Endothelial cell of umbilical vein (primary cell): ENCODE measurements at regions not wholly inside any gene's neighbourhood (a gene's known extent, or its start where the extent isn't known, plus 50 kb on each side); places are given as distances from the start of the nearest gene placed in this dataset.

Experiments used
- BruUV-seq: library from RNA; stranded (reverse); fragments of 400-500 nt; replicated peaks from 2 replicates; lab custom pipeline; 2021; lab: Mats Ljungman, UMichigan
- CTCF ChIA-PET: fragments of 300-600, 350-600 bp; sonication (Branson Sonifier 250); formaldehyde crosslinking; loops from one replicate; lab custom pipeline; 2021; ENCODE audit warnings: antibody characterized with exemption, inconsistent platforms; lab: Charles Lee
- POLR2A ChIA-PET: fragments of 300-600, 350-600 bp; sonication (Branson Sonifier 250); formaldehyde crosslinking; loops from one replicate; lab custom pipeline; 2021; ENCODE audit warnings: antibody characterized with exemption, inconsistent platforms; lab: Charles Lee
- DNase-seq: peaks from one replicate; pipeline ENCODE4 v3.0.0-alpha.2; 2011; ENCODE audit warnings: low read depth, low spot score
- FAIRE-seq: peaks from 2 replicates; lab custom pipeline; 2011; peaks lifted over from hg19 to GRCh38; lab: Jason Lieb, UNC
- H2AFZ ChIP-seq: 2 replicates; pipeline ENCODE4 v1.6.0; 2012; ENCODE audit warnings: low read depth, low read length, control low read depth, inconsistent platforms
- H3K27ac ChIP-seq: 2 replicates; pipeline ENCODE4 v1.5.1; 2011; ENCODE audit warnings: low read depth, mild to moderate bottlenecking, control low read depth, low read length, moderate library complexity; ENCODE audit not compliant: insufficient read depth
- H3K27me3 ChIP-seq, 2 experiments: 2 replicates each; pipeline versions ENCODE4 v1.6.0 to v1.6.1; 2011; ENCODE audit warnings: low read length in 2 of 2, mixed read lengths in 1 of 2; ENCODE audit not compliant: control insufficient read depth in 2 of 2, insufficient read depth in 2 of 2
- H3K36me3 ChIP-seq, 2 experiments: 2 replicates in 1 of 2; 3 replicates in 1 of 2; pipeline ENCODE4 v1.5.1; 2011; ENCODE audit warnings: low read length in 2 of 2, mild to moderate bottlenecking in 1 of 2, moderate library complexity in 1 of 2; ENCODE audit not compliant: control insufficient read depth in 2 of 2, insufficient read depth in 2 of 2; ENCODE audit errors: extremely low read depth in 1 of 2
- H3K4me1 ChIP-seq: 3 replicates; pipeline ENCODE4 v1.5.1; 2011; ENCODE audit warnings: mild to moderate bottlenecking, low read length; ENCODE audit not compliant: control insufficient read depth, insufficient read depth; ENCODE audit errors: extremely low read depth
- H3K4me2 ChIP-seq: 2 replicates; pipeline ENCODE4 v1.6.1; 2011; ENCODE audit warnings: low read length, control low read depth, mixed read lengths; ENCODE audit not compliant: insufficient read depth
- H3K4me3 ChIP-seq, 3 experiments: fragments of 200-600 bp in 1 of 3; sonication (generic), shearing (Covaris generic) in 1 of 3; replicated peaks in 1 of 3; 2 replicates each; pipeline ENCODE4 v1.5.1; 2011 to 2016; ENCODE audit warnings: control low read depth in 3 of 3, low read length in 3 of 3, mild to moderate bottlenecking in 2 of 3, inconsistent platforms in 1 of 3, low read depth in 1 of 3, moderate library complexity in 1 of 3; ENCODE audit not compliant: insufficient read depth in 1 of 3
- H3K79me2 ChIP-seq: 2 replicates; pipeline ENCODE4 v1.6.0; 2012; ENCODE audit warnings: low read length, inconsistent platforms; ENCODE audit not compliant: control insufficient read depth, insufficient read depth
- H3K9ac ChIP-seq: replicated peaks from 2 replicates; pipeline ENCODE3; 2011; ENCODE audit warnings: low read length, control low read depth; ENCODE audit not compliant: insufficient read depth; ENCODE audit errors: extremely low read depth
- H3K9me1 ChIP-seq: replicated peaks from 3 replicates; pipeline ENCODE4 v1.6.0; 2011; ENCODE audit warnings: mild to moderate bottlenecking, low read length; ENCODE audit not compliant: control insufficient read depth, insufficient read depth; ENCODE audit errors: extremely low read depth
- H3K9me3 ChIP-seq: replicated peaks from 2 replicates; pipeline ENCODE4 v1.5.1; 2012; ENCODE audit warnings: low read length, inconsistent platforms; ENCODE audit not compliant: control insufficient read depth, insufficient read depth
- H4K20me1 ChIP-seq: replicated peaks from 2 replicates; pipeline ENCODE3; 2011; ENCODE audit warnings: mild to moderate bottlenecking, low read length; ENCODE audit not compliant: control insufficient read depth, insufficient read depth; ENCODE audit errors: extremely low read depth
- EZH2 ChIP-seq: IDR thresholded peaks from 2 replicates; pipeline ENCODE4 v1.6.1; 2012; ENCODE audit warnings: borderline replicate concordance, low read depth, mild to moderate bottlenecking, moderate library complexity, low read length, inconsistent platforms; ENCODE audit not compliant: severe bottlenecking
- FOS ChIP-seq: IDR thresholded peaks from 2 replicates; pipeline ENCODE4 v1.6.1; 2011; ENCODE audit warnings: mild to moderate bottlenecking, low read length, moderate library complexity, borderline replicate concordance; ENCODE audit not compliant: insufficient read depth
- GATA2 ChIP-seq: IDR thresholded peaks from 2 replicates; pipeline ENCODE4 v1.7.0; 2011; ENCODE audit warnings: low read depth, mild to moderate bottlenecking, moderate library complexity, mixed read lengths, low read length; ENCODE audit not compliant: insufficient read length, insufficient read depth
- JUN ChIP-seq: IDR thresholded peaks from 2 replicates; pipeline ENCODE4 v1.6.1; 2011; ENCODE audit warnings: borderline replicate concordance, low read depth; ENCODE audit not compliant: insufficient read length, insufficient read depth
- MAX ChIP-seq: IDR thresholded peaks from 2 replicates; pipeline ENCODE4 v1.6.1; 2011; ENCODE audit not compliant: insufficient read depth, insufficient read length
- MYC ChIP-seq: IDR thresholded peaks from one replicate; pipeline ENCODE4 v1.6.1; 2011; ENCODE audit warnings: mild to moderate bottlenecking, low read depth, low read length
- POLR2A ChIP-seq: IDR thresholded peaks from 2 replicates; pipeline ENCODE4 v1.6.1; 2012; ENCODE audit warnings: low read depth, mild to moderate bottlenecking, control low read depth, low read length
- POLR2AphosphoS5 ChIP-seq: IDR thresholded peaks from 2 replicates; pipeline ENCODE4 v1.6.1; 2012; ENCODE audit warnings: low read depth, mild to moderate bottlenecking, control low read depth, low read length, moderate library complexity; ENCODE audit not compliant: insufficient read depth
- dilution Hi-C: fragments of 300-500 bp; cut with MboI; formaldehyde crosslinking; loops from one replicate; pipeline ENCODE4 v1.15.0; 2019; ENCODE audit warnings: low sequenced_read_pairs; ENCODE audit not compliant: extremely low pct_ligation_motif_present
- intact Hi-C: fragments of 100-400 bp; cut with micrococcal nuclease; formaldehyde crosslinking; loops from one replicate; pipeline ENCODE4 v1.10.0; 2022
- TF ChIP-seq, protein P1 (sequence below), 2 donors: IDR thresholded peaks; 1 replicate in 1 of 2; 2 replicates in 1 of 2; pipeline ENCODE4 v1.5.1; 2011; ENCODE audit warnings: low read length in 2 of 2, mild to moderate bottlenecking in 2 of 2, moderate library complexity in 2 of 2, control low read depth in 1 of 2, inconsistent platforms in 1 of 2, low read depth in 1 of 2; ENCODE audit not compliant: insufficient read depth in 1 of 2; ENCODE audit errors: extremely low read depth in 1 of 2

- no peak for TF ChIP-seq JUN
- no peak for TF ChIP-seq GATA2
- TF ChIP-seq POLR2AphosphoS5, result no peak
- TF ChIP-seq FOS, result no peak
- no peak for TF ChIP-seq MYC
- Histone ChIP-seq H3K4me3 (no peak overlapping the region), H3K4me2 (no peak overlapping the region), H3K9ac (no peak overlapping the region), H3K79me2 (no peaks in the 10 kb centered on the region), H3K4me1 (no peaks in the 10 kb centered on the region), H4K20me1 (no peaks in the 10 kb centered on the region), H3K27me3 (no peaks in the 10 kb centered on the region), H3K9me3 (no peaks in the 10 kb centered on the region), H2AFZ (no peak overlapping the region), H3K36me3 (no peaks in the 10 kb centered on the region), H3K9me1 (no peaks in the 10 kb centered on the region), H3K27ac (no peak overlapping the region)
- CTCF ChIA-PET, result no interaction called here
- dilution Hi-C loops (no loop called here), intact Hi-C loops (no loop called here)
- DNase-seq (no peak), FAIRE-seq (no peak)
- POLR2A ChIA-PET, result no interaction called here
- BruUV-seq, result no TSS peak
Measured at GRCh38 chr7:68243128-68243527, 1246.5 kb downstream of the TYW1 start.

DNA sequence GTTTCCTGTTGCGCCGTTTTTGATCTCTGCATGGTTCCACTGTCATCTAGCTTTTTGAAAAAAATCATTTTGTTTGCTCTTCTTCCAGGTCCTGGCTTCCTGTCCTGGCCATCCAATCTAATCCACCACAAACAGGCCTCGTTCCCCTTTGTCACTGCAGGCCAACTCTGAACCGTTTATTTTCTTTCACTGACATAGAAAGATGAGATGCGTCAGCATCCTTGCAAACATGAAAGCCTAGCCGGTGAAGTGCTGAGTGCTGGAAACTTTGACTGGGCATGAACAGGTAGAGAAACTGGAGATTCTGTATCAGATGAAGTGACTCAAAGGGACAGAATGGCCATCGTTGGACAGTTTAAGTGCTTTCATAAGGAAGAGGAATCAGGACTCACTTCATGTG, 1247.8 kb downstream of the TYW1 start:
- dilution Hi-C loops, result no loop called here
- no peak for FAIRE-seq

More for the DNA sequence above, 1247.8 kb downstream of the TYW1 start:
- H4K20me1 ChIP-seq, result no peaks in the 10 kb centered on the region
- intact Hi-C loops, result no loop called here
- H3K4me3 ChIP-seq, result no peak overlapping the region
- BruUV-seq, result no TSS peak
- H3K27me3 ChIP-seq, result no peaks in the 10 kb centered on the region
- H3K9me3 ChIP-seq, result peaks cover 3% of the 10 kb centered on the region
- H3K9me1 ChIP-seq, result no peaks in the 10 kb centered on the region
- CTCF ChIA-PET, result no interaction called here
- no peak for DNase-seq
- no peak overlapping the region for H3K27ac ChIP-seq
- H3K79me2 ChIP-seq, result no peaks in the 10 kb centered on the region
- H3K4me1 ChIP-seq, result no peaks in the 10 kb centered on the region
- TF ChIP-seq EZH2 (no peak), MYC (no peak), POLR2AphosphoS5 (no peak), JUN (no peak), MAX (no peak), FOS (no peak), POLR2A (no peak), GATA2 (no peak)
- TF ChIP-seq, protein P1, sequence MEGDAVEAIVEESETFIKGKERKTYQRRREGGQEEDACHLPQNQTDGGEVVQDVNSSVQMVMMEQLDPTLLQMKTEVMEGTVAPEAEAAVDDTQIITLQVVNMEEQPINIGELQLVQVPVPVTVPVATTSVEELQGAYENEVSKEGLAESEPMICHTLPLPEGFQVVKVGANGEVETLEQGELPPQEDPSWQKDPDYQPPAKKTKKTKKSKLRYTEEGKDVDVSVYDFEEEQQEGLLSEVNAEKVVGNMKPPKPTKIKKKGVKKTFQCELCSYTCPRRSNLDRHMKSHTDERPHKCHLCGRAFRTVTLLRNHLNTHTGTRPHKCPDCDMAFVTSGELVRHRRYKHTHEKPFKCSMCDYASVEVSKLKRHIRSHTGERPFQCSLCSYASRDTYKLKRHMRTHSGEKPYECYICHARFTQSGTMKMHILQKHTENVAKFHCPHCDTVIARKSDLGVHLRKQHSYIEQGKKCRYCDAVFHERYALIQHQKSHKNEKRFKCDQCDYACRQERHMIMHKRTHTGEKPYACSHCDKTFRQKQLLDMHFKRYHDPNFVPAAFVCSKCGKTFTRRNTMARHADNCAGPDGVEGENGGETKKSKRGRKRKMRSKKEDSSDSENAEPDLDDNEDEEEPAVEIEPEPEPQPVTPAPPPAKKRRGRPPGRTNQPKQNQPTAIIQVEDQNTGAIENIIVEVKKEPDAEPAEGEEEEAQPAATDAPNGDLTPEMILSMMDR (IDR thresholded peaks at IDR 0.05; ENCODE audit: extremely low read depth in 1 of 2, insufficient read depth in 1 of 2, low read depth in 1 of 2, low read length in 2 of 2), result no peak
- H3K36me3 ChIP-seq, result no peaks in the 10 kb centered on the region
- H3K4me2 ChIP-seq, result no peak overlapping the region
- POLR2A ChIA-PET, result no interaction called here
- no peak overlapping the region for H2AFZ ChIP-seq
- no peak overlapping the region for H3K9ac ChIP-seq
